Adrenal gland (tissue), 9 donors: ENCODE measurements at regions not wholly inside any gene's neighbourhood (a gene's known extent, or its start where the extent isn't known, plus 50 kb on each side); places are given as distances from the start of the nearest gene placed in this dataset.

ENCODE experiments used
- DNase-seq, 7 donors: peaks; one replicate each; pipeline ENCODE4 v3.0.0-alpha.2; 2019 to 2020
- H3K27ac ChIP-seq, 5 donors: fragments of 200-600 bp; sonication (generic) in 4 of 5; 1 replicate in 3 of 5; 2 replicates in 2 of 5; pipeline versions ENCODE4 v1.5.1 to v1.8.0; 2016 to 2020; ENCODE audit warnings: mild to moderate bottlenecking in 1 of 5
- H3K27me3 ChIP-seq: fragments of 200-600 bp; 2 replicates; pipeline ENCODE4 v1.8.0; 2021
- H3K36me3 ChIP-seq, 2 donors: fragments of 200-600 bp; replicated peaks in 1 of 2; 1 replicate in 1 of 2; 2 replicates in 1 of 2; pipeline versions ENCODE4 v1.5.1 to v1.8.0; 2018 to 2022
- H3K4me1 ChIP-seq, 2 donors: fragments of 200-600 bp; replicated peaks in 1 of 2; 1 replicate in 1 of 2; 2 replicates in 1 of 2; pipeline versions ENCODE4 v1.5.1 to v1.8.0; 2018 to 2021
- H3K4me3 ChIP-seq, 4 donors: fragments of 200-600 bp; sonication (generic) in 3 of 4; one replicate each; pipeline ENCODE4 v1.5.1; 2016 to 2018
- H3K9me3 ChIP-seq, 3 donors: fragments of 200-600 bp; sonication (generic) in 1 of 3; replicated peaks in 1 of 3; 1 replicate in 2 of 3; 2 replicates in 1 of 3; pipeline versions ENCODE4 v1.5.1 to v1.8.0; 2016 to 2021
- CTCF ChIP-seq, 6 experiments: fragments of 450-650 bp in 4 of 6; fragments of 200-600 bp in 2 of 6; sonication (generic) in 1 of 6; IDR thresholded peaks; 1 replicate in 5 of 6; 2 replicates in 1 of 6; pipeline versions ENCODE4 v1.5.1 to v1.8.0; 2016 to 2021; ENCODE audit warnings: antibody characterized with exemption in 6 of 6, mild to moderate bottlenecking in 2 of 6, moderate library complexity in 1 of 6
- POLR2A ChIP-seq, 2 donors: fragments of 450-650 bp; IDR thresholded peaks; one replicate each; pipeline ENCODE4 v1.6.1; 2017; ENCODE audit warnings: antibody characterized with exemption in 2 of 2, mild to moderate bottlenecking in 2 of 2, moderate library complexity in 1 of 2
- WGBS, 4 donors: extraction: QIAGEN DNeasy Blood & Tissue Kit in 2 of 4; methylation state at CpG; one replicate each; pipeline versions ENCODE4 v1.1.5 to v1.1.7; 2013 to 2017; 5-methylcytosine and 5-hydroxymethylcytosine counted together
- intact Hi-C, 2 donors: fragments of 100-400 bp; cut with DNase I; formaldehyde crosslinking; loops; one replicate each; pipeline versions ENCODE4 v1.14.1 to v1.15.0; 2022 to 2023
- donor health status: healthy with polysubstance abuse.
- donor health status: Bipolar disorder and iron deficiency.
- donor health status: DM: yes; HTN: yes; CAD: no.
- donor health status: DM: no; HTN: no; CAD: no.
- donor health status: DM: no; HTN: no; CAD: no.

GRCh38 chr7:118452128-118452527, 227.6 kb downstream of the ANKRD7 start:
- no peak for DNase-seq
- H3K27ac ChIP-seq = no peak overlapping the region
- H3K9me3 ChIP-seq = peaks cover 0 to 7% (median 0%) of the 10 kb centered on the region in 3 donors
- H3K4me1 ChIP-seq = no peaks in the 10 kb centered on the region
- no peaks in the 10 kb centered on the region for H3K27me3 ChIP-seq
- intact Hi-C loops = no loop called here
- H3K4me3 ChIP-seq = no peak overlapping the region
- no peak for TF ChIP-seq CTCF (IDR thresholded peaks at IDR 0.05)
- TF ChIP-seq POLR2A (IDR thresholded peaks at IDR 0.05) = no peak
- no peaks in the 10 kb centered on the region for H3K36me3 ChIP-seq

- DNase-seq = no peak
- intact Hi-C loops = no loop called here
- WGBS, 4 donors = 38 to 53% (median 46%) methylated on average over 2 of the region's 2 CpGs
Measured at GRCh38 chr7:118467381-118467780, 242.9 kb downstream of the ANKRD7 start.

GRCh38 chr7:118472581-118472980, 248.1 kb downstream of the ANKRD7 start:
- TF ChIP-seq CTCF (IDR thresholded peaks at IDR 0.05) = no peak
- no peak for TF ChIP-seq POLR2A (IDR thresholded peaks at IDR 0.05)
- H3K27ac ChIP-seq = no peak overlapping the region
- WGBS, 4 donors = 80 to 90% (median 86%) methylated on average over 3 of the region's 3 CpGs
- no peaks in the 10 kb centered on the region for H3K27me3 ChIP-seq
- H3K4me3 ChIP-seq = no peak overlapping the region
- intact Hi-C loops = no loop called here
- no peaks in the 10 kb centered on the region for H3K9me3 ChIP-seq
- no peak for DNase-seq
- no peaks in the 10 kb centered on the region for H3K36me3 ChIP-seq
- no peaks in the 10 kb centered on the region for H3K4me1 ChIP-seq

More at GRCh38 chr7:118467381-118467780, 242.9 kb downstream of the ANKRD7 start:
- no peaks in the 10 kb centered on the region for H3K27me3 ChIP-seq
- H3K36me3 ChIP-seq = no peaks in the 10 kb centered on the region
- no peak overlapping the region for H3K27ac ChIP-seq
- no peak overlapping the region for H3K4me3 ChIP-seq
- H3K4me1 ChIP-seq = no peaks in the 10 kb centered on the region
- no peaks in the 10 kb centered on the region for H3K9me3 ChIP-seq
- TF ChIP-seq POLR2A (IDR thresholded peaks at IDR 0.05) (no peak), CTCF (IDR thresholded peaks at IDR 0.05) (no peak)

- Histone ChIP-seq H3K4me1 (no peaks in the 10 kb centered on the region), H3K27ac (no peak overlapping the region), H3K9me3 (no peaks in the 10 kb centered on the region), H3K36me3 (no peaks in the 10 kb centered on the region), H3K27me3 (no peaks in the 10 kb centered on the region), H3K4me3 (no peak overlapping the region)
- WGBS, 4 donors = 77 to 80% (median 78%) methylated on average over 5 of the region's 5 CpGs
- no peak for TF ChIP-seq CTCF (IDR thresholded peaks at IDR 0.05)
- TF ChIP-seq POLR2A (IDR thresholded peaks at IDR 0.05) = no peak
- no peak for DNase-seq
- intact Hi-C loops = no loop called here
Measured at GRCh38 chr7:118473271-118473670, 248.8 kb downstream of the ANKRD7 start.
